Activated T-cell treated with anti-CD3 and anti-CD28 coated beads, Interleukin-2, amount 50 U/mL, for 72 hours (primary cell): ENCODE measurements at regions not wholly inside any gene's neighbourhood (a gene's known extent, or its start where the extent isn't known, plus 50 kb on each side); places are given as distances from the start of the nearest gene placed in this dataset.

Source experiments
- ATAC-seq, 2 donors: fragments of 150-1000 bp; cut with Tn5 transposase; replicated peaks in 1 of 2; 2 replicates each; pipeline ENCODE4 v1.10.0; 2021; ENCODE audit warnings: moderate library complexity in 2 of 2, mild to moderate bottlenecking in 1 of 2
- DNase-seq, 2 donors: peaks; one replicate each; pipeline ENCODE4 v3.0.0; 2021 to 2022; ENCODE audit warnings: mixed read lengths in 1 of 2
- H3K27ac Mint-ChIP-seq: one replicate; pipeline ENCODE4 v1.8.0; 2022; ENCODE audit warnings: mild to moderate bottlenecking, moderate library complexity, mixed read lengths
- H3K27me3 Mint-ChIP-seq: one replicate; pipeline ENCODE4 v1.8.0; 2022; ENCODE audit warnings: low read depth, mixed read lengths
- H3K36me3 Mint-ChIP-seq, 2 donors: one replicate each; pipeline ENCODE4 v1.8.0; 2022; ENCODE audit warnings: mixed read lengths in 2 of 2, mild to moderate bottlenecking in 1 of 2; ENCODE audit not compliant: insufficient read depth in 2 of 2
- H3K4me1 Mint-ChIP-seq: one replicate; pipeline ENCODE4 v1.8.0; 2022; ENCODE audit warnings: low read depth, mixed read lengths
- H3K4me3 Mint-ChIP-seq, 2 donors: one replicate each; pipeline ENCODE4 v1.8.0; 2022; ENCODE audit warnings: mild to moderate bottlenecking in 2 of 2, mixed read lengths in 2 of 2, moderate library complexity in 2 of 2
- H3K9me3 Mint-ChIP-seq, 2 donors: one replicate each; pipeline ENCODE4 v1.8.0; 2022; ENCODE audit warnings: mixed read lengths in 2 of 2

DNA sequence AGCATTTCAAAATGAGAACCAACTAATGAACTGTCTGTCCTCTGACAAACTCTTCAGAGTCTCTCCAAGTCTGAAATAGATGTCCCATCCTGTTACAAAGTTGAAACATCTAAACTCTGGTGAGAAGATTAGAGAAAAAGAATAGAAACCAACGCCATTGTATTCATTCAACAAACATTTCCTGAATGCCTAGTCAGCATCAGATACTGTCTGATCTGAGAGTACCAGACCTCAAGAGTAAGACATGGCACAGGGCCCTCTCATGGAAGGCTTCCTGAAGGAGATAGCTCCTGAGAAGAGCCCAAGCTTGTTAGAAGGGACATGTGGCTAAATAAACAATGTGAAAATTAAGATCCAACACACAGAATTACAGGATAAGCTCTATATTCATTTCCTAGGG is 164.1 kb upstream of the LRRN1 start:
- DNase-seq (no peak), ATAC-seq (no peak)
- Mint-ChIP-seq H3K36me3 (no peaks in the 10 kb centered on the region), H3K4me1 (no peaks in the 10 kb centered on the region), H3K9me3 (no peaks in the 10 kb centered on the region), H3K4me3 (no peak overlapping the region), H3K27ac (no peak overlapping the region), H3K27me3 (no peaks in the 10 kb centered on the region)

DNA sequence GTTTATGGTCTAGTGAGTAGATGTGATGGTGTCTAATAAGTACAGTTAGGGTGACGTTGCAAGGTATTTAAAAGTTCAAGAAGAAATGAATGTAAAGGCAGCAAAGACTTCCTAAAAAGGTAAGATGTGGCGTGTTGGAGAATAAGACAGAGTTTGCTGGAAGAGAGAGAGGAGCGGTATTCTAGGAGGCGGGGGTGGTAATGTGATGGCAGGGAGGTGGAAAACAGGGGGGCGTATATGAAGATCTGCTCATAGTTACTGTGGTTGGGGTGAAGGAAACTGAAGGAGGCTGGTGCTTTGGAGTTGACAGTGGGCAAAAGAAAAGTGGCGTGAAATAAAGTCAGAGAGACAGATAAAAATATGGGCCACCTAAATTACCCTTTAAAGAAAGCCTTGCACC is 164.9 kb upstream of the LRRN1 start:
- Mint-ChIP-seq H3K9me3 (no peaks in the 10 kb centered on the region), H3K4me3 (no peak overlapping the region), H3K36me3 (no peaks in the 10 kb centered on the region), H3K4me1 (no peaks in the 10 kb centered on the region), H3K27me3 (no peaks in the 10 kb centered on the region), H3K27ac (no peak overlapping the region)
- DNase-seq (no peak), ATAC-seq (no peak)

DNA sequence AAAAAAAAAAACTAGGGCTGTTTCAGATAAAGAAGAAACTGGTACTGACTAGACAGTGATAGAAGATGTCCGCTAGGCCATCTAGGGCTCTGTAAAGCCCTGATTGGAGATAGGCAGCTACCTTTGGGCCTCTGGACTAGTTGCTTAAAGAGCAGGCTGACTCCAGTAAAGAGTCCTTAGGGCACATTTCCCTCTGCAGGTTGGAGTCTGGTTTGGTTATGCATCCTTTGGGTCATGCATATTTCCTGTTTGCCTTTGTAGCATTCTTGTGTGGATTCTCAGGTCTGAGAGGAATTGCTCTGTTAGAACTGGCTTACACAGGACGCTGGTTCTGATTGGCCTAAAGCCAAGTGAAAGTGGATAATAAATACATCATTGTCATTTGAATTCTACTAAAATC is 165.5 kb upstream of the LRRN1 start:
- ATAC-seq (no peak), DNase-seq (no peak)
- H3K4me3 Mint-ChIP-seq: no peak overlapping the region
- no peak overlapping the region for H3K27ac Mint-ChIP-seq
- no peaks in the 10 kb centered on the region for H3K36me3 Mint-ChIP-seq
- no peaks in the 10 kb centered on the region for H3K9me3 Mint-ChIP-seq
- no peaks in the 10 kb centered on the region for H3K27me3 Mint-ChIP-seq
- no peaks in the 10 kb centered on the region for H3K4me1 Mint-ChIP-seq

DNA sequence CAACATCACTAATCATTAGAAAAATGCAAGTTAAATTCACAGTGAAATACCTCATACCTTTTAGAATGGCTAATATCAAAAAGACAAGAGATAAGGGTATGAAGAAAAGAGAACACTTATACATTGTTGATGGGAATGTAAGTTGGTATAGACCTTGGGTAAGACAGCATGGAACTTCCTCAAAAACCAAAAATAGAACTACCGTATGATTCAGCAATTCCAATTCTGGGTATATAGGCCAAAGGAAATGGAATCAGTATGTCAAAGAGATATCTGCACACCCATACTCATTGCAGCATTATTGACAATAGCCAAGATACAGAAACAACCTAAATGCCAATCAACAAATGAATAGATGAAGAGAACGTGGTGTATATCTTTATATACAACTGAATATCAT is 166.8 kb upstream of the LRRN1 start:
- Mint-ChIP-seq H3K36me3 (no peaks in the 10 kb centered on the region), H3K27ac (no peak overlapping the region), H3K27me3 (no peaks in the 10 kb centered on the region), H3K4me1 (no peaks in the 10 kb centered on the region), H3K4me3 (no peak overlapping the region), H3K9me3 (no peaks in the 10 kb centered on the region)
- DNase-seq: no peak
- ATAC-seq: no peak

DNA sequence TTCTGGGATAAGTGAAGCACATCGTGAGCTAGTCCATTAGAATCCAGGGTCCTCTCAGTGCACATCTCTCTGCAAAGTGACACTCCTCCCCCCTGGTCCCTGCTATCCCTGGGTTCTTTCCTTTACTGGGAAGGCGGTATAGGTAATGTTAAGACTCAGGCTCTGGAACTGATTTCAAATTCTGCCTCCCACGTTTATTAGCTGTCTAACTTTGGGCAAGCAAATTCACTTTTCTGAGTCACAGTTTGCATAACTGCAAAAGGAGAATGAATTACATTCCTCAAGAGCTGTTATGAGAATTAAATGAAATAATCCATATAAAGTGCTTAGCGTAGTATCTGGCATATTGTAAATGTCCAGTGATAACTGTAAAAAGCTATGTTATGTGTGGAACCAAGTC is 168.1 kb upstream of the LRRN1 start:
- Mint-ChIP-seq H3K4me3 (no peak overlapping the region), H3K9me3 (no peaks in the 10 kb centered on the region), H3K36me3 (no peaks in the 10 kb centered on the region), H3K4me1 (no peaks in the 10 kb centered on the region), H3K27ac (no peak overlapping the region), H3K27me3 (no peaks in the 10 kb centered on the region)
- ATAC-seq: no peak
- DNase-seq: no peak

DNA sequence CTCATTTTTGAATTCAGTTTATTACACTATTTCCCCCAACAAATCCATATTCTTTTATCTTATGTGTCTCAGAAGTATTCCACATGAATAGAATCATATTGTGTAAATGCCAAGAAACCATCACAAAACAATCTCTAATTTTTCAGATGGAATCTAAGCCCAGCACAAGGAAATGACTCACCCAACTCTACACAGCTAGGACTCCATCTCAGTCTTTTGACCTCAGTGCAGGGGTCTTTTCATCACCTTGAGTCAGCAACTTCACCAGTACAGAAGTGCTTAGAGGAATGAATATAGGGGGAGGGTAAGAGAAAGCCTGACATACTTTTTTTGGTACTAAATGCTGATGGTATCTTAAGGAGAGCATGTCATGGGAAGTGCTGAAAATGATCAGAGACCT is 169.3 kb upstream of the LRRN1 start:
- DNase-seq (no peak), ATAC-seq (no peak)
- no peaks in the 10 kb centered on the region for H3K27me3 Mint-ChIP-seq
- H3K4me3 Mint-ChIP-seq: no peak overlapping the region
- no peaks in the 10 kb centered on the region for H3K4me1 Mint-ChIP-seq
- no peak overlapping the region for H3K27ac Mint-ChIP-seq
- H3K36me3 Mint-ChIP-seq: no peaks in the 10 kb centered on the region
- no peaks in the 10 kb centered on the region for H3K9me3 Mint-ChIP-seq

DNA sequence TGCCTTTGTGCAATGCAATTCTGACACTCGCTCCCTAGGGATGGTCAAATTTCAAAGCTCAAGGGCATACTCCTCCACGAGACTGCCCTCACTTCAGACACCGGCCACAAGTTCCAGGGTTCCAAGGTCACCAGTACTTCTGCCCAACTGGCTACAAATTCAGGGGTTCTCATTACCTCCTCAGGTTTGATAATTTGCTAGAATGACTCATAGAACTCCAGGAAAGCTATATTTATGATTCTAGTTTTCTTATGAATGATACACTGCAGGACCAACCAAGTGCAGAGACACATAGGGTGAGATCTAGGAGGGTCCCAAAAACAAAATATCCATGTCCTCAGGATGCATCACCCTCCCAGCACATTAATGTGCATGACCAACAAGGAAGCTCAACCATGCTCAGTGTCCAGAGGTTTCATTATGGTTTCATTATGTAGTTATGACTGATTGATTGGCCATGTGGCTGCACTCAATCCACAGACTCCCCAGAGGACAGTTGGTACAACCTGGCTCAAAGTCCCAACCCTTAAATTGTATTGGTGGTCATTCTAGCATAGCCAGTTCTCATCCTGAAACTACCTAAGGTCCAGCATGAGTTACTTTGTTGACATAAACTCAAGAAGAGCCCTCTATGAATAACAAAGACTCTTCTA is 170.4 kb upstream of the LRRN1 start:
- Mint-ChIP-seq H3K4me3 (no peak overlapping the region), H3K36me3 (no peaks in the 10 kb centered on the region), H3K27me3 (no peaks in the 10 kb centered on the region), H3K27ac (no peak overlapping the region), H3K4me1 (no peaks in the 10 kb centered on the region), H3K9me3 (peaks cover 0 to 5% of the 10 kb centered on the region in 2 donors)
- DNase-seq (no peak), ATAC-seq (no peak)

DNA sequence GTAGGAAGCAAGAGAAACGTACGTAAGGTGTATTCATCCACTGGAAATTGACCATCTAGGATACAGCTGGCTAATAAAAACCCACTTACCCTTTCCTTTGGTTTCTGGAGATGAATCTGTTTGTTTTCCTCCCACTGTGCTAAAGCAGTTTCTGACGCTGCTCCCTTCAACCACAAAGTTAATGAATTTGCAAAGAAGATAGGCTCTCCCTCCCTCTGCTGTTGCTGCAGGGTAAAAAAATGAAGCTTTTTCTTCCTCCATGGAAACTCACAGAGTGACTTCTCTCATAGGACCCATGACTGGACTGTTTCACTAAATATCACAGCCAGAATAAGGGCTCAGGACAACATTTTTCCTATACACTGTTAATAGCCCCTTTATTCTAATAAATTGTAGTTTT is 172.1 kb upstream of the LRRN1 start:
- Mint-ChIP-seq H3K4me3 (no peak overlapping the region), H3K9me3 (peaks cover 0 to 5% of the 10 kb centered on the region in 2 donors), H3K4me1 (no peaks in the 10 kb centered on the region), H3K36me3 (no peaks in the 10 kb centered on the region), H3K27me3 (no peaks in the 10 kb centered on the region), H3K27ac (no peak overlapping the region)
- ATAC-seq (no peak), DNase-seq (no peak)

DNA sequence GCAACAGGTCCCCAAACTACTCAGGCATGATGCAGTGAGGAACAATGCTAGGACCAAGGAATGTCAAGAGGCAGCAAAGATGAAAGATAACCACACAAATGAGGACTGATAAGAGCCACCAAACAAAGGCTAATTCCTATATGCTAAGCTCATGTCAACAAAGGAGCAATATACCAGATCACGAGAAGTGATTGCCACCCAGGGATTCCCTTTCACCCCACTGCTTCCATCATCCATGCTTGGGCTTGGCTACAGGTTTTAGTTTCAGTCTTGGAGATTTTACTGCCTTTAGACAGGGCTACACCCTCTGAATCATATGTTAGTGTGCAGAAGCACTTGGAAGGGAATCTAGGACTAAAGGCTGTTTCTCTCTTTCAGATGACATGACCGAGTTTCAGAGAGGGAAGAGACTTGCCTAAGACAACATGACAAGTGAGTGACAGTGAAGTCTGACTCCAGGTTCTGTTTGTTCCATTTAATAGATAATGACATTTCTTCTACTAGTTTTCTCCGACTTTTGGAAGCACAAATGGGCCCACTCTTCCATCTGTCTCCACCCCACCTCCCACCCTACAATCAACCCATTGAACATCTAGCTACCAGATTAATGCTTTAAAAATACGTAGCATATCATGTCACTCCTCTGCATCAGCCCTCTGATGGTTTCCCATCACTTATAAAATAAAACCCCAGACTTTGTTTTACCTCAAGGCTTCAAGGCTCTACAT is 173.5 kb upstream of the LRRN1 start:
- Mint-ChIP-seq H3K27me3 (no peaks in the 10 kb centered on the region), H3K9me3 (peaks cover 2 to 8% of the 10 kb centered on the region in 2 donors), H3K36me3 (no peaks in the 10 kb centered on the region), H3K27ac (no peak overlapping the region), H3K4me1 (no peaks in the 10 kb centered on the region), H3K4me3 (no peak overlapping the region)
- no peak for DNase-seq
- ATAC-seq: no peak

DNA sequence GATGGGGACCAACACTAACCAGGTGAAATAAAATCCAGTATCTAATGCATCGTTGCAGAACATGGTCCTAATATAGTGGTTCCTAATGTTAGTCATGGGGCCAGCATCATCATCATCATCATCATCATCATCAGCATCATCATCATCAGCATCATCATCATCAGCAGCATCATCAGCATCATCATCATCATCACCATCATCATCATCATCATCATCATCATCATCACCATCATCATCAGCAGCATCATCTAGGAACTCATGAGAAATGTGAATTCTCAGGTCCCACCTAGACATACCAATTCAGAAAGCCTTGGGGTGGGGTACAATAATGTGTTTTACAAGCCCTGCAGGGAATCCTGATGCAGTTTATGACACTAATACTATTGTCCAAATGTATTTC is 179.4 kb upstream of the LRRN1 start:
- no peak for DNase-seq
- ATAC-seq: no peak
- H3K27me3 Mint-ChIP-seq: no peaks in the 10 kb centered on the region
- H3K9me3 Mint-ChIP-seq: peaks cover 2 to 8% of the 10 kb centered on the region in 2 donors
- no peak overlapping the region for H3K27ac Mint-ChIP-seq
- H3K36me3 Mint-ChIP-seq: no peaks in the 10 kb centered on the region
- no peaks in the 10 kb centered on the region for H3K4me1 Mint-ChIP-seq
- H3K4me3 Mint-ChIP-seq: no peak overlapping the region

DNA sequence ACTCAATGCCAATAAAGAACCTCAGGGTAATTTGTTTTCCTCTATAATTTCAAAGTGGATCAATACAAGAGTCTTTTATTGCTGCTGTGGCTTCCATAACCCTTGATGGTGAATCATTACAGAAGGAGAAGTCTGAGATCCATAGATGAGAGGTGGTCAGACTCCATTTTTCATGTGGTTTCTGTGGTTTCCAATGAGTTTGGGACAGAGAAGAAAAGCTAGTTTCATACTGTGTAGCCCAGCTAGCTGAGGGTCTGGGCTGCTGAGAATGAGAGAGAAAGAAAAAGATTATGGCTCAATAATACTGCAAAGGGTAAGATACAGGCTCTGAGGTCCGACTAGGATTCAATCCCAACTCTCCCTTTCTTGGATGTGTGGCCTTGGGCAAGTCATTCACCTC is 180.6 kb upstream of the LRRN1 start:
- Mint-ChIP-seq H3K9me3 (peaks cover 2 to 3% of the 10 kb centered on the region in 2 donors), H3K4me1 (no peaks in the 10 kb centered on the region), H3K4me3 (no peak overlapping the region), H3K27ac (no peak overlapping the region), H3K36me3 (no peaks in the 10 kb centered on the region), H3K27me3 (no peaks in the 10 kb centered on the region)
- no peak for ATAC-seq
- DNase-seq: no peak

DNA sequence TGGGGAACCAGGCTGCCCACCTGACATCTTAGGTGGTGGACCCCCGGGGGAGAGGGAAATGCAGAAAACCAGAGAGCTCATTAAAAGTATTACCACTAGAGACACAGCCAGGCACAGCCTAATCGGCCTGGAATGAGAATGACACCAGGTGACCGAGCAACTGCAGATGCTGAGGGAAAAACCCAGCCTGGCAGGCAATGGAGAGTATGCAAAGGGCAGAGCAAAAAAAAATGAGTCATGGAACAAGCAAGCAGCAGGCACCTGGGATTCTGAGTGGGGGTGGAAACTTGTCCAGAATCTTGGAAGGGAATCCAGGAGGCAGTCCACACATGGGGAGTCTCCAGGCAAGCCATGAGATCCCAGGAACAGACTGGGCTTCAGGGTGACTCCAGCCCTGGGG is 183.7 kb upstream of the LRRN1 start:
- H3K4me3 Mint-ChIP-seq: no peak overlapping the region
- no peaks in the 10 kb centered on the region for H3K4me1 Mint-ChIP-seq
- no peaks in the 10 kb centered on the region for H3K9me3 Mint-ChIP-seq

DNA sequence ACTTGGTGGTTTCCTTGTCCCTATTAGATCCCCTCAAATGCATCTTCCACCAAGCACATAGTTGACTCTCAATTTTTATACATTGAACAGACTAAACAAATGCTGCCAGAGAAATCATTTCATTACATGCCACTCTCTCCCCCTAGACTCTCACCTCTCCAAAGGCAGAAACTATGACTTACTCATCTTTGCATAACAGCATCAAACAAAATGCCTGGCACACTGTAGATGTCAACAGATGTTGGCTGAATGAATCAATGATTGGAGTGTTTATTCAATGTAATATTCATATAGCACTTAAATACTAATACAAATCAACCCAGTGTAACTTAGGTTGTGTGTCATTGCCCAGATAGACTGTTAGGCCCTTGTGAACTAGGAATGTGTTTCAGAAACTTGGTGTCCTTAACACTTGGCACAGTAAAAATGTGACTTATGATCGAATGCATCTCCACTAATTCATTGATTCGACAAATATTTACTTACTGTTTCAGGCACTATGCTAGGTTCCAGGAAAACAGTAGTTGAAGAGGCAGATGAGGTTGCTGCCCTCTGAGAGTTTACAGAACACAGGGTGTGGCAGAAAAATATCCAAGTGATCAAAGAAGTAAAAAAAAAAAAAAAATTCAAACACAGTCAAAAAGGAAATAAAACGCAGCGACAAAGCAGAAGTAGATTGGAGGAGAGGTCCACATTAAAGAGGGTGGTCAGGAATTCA is 188.5 kb upstream of the LRRN1 start:
- no peak for ATAC-seq
- Mint-ChIP-seq H3K4me3 (no peak overlapping the region), H3K27ac (no peak overlapping the region), H3K9me3 (peaks cover 0 to 1% of the 10 kb centered on the region in 2 donors), H3K27me3 (no peaks in the 10 kb centered on the region), H3K36me3 (no peaks in the 10 kb centered on the region), H3K4me1 (no peaks in the 10 kb centered on the region)
- no peak for DNase-seq

More for the DNA sequence above, 183.7 kb upstream of the LRRN1 start:
- H3K36me3 Mint-ChIP-seq: no peaks in the 10 kb centered on the region
- DNase-seq (no peak), ATAC-seq (no peak)
- H3K27me3 Mint-ChIP-seq: no peaks in the 10 kb centered on the region
- no peak overlapping the region for H3K27ac Mint-ChIP-seq
